Activated CD8-positive, alpha-beta memory T cell treated with anti-CD3 and anti-CD28 coated beads, Interleukin-2, amount 50 U/mL, for 1 hour (primary cell): ENCODE measurements at regions not wholly inside any gene's neighbourhood (a gene's known extent, or its start where the extent isn't known, plus 50 kb on each side); places are given as distances from the start of the nearest gene placed in this dataset.
"Not testable (repeated sequence)": the region's sequence is repeated elsewhere in the genome, so short reads cannot be mapped to it uniquely, and the experiment has no call there.

Experiments
- DNase-seq: peaks from one replicate; pipeline ENCODE4 v3.0.0-alpha.2; 2020; ENCODE audit errors: extremely low read depth

DNA sequence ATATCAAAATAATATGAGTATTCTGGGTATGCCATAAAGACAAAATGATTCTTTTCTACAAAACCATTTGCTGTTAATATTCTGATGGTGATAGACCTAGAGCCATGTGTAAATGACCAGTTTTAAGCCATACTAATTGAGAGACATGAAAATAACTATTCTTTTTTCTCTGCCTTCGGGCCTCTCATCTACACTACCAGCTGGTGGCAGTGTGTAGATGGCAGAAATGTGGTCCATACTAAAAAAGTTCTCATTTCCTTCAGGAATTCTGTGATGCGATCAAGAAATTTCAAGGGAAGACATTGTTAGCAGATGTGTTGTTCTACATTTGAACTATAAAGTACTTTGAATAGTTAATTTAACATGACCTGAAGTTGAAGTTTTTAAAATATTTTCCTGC lies 485.2 kb downstream of the TRIB2 start:
- DNase-seq = no peak

DNA sequence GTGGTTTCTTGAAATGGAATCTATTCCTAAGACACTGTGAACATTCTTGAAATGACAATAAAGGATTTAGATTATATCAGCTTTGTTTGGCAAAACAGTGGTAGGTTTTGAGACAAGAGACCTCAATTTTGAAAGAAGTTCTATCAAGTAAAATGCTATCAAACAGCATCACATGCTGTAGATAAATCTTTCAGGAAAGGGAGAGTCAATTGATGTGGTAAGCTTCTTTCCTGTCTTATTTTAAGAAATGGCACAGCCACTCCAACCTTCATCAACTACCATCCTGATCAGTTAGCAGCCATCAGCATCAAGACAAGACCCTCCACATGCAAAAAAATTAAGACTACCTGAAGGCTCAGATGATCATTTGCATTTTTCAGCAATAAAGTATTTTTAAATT lies 495.4 kb downstream of the TRIB2 start:
- no peak for DNase-seq

DNA sequence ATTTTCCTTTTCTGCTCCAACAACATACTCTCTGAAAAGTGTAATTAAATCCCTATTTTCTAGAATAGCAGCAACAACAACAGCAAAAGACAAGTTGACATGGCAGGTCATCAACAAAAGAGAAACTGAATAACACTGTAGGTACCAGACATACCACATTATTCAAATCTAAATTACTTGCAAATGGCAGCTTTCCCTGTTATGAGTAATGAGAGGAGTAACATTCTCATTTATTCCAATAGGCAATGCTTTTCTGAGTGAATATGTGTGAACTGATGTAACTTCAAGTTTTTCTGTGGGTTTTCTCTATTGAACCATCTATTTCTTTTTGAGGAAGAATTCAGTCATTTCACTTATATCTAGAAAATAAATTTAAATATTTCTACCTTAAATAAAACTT lies 501.5 kb downstream of the TRIB2 start:
- no peak for DNase-seq

DNA sequence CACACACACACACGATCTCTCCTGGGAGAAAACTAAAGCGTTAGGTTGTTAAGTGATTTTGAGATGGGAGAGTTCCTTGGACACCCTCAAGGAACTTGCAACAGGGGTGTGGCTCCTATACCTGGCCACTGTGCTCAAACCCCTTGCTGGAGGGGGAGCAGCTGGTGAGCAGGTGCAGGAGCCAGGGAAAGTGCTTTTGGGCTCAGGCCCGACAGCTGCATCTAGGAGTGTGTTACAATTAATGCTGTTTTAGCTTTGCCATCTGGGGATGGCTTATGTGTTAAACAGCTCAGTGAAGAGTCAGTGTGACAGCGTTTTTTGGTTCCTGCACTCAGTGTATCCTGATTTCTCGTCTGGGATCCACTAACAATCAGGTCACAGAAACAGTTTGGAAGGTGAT lies 510.8 kb downstream of the TRIB2 start:
- no peak for DNase-seq

DNA sequence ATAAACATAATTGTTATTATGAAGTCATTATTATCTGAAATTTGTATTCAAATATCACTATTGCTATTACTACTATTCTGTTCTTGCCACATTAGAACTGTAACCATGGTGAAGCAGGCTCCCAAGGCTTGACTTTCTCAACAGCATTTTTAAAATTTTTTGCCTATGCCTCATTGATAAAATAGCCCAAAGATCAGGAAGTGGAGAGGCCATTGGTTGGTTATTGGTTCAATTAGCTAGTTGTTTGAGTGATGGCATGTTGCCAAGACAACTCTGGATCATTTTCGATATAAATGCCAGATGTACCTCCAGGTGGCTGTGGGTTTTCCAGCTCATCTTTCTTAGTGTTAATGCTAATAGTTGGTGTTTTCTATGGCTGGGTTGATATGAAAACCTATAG lies 513.5 kb downstream of the TRIB2 start:
- DNase-seq = no peak

DNA sequence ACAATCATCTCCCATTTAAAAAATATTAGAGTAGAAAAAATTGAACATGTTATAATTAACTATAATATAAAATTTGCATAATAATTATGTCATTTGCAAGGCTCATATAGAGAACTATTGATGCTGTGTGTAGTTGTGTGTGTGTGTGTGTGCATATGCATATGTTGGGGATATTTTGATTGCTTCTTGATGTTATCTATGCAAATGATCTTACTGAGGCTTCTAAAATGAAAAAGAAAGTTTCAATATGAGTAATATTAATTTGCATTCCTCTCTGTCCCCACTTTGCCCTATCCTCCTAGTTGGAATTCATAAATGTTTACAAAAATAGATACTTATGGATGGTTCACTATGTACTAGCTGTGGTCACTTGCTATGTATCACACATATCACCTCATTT lies 523.3 kb downstream of the TRIB2 start:
- DNase-seq = no peak

DNA sequence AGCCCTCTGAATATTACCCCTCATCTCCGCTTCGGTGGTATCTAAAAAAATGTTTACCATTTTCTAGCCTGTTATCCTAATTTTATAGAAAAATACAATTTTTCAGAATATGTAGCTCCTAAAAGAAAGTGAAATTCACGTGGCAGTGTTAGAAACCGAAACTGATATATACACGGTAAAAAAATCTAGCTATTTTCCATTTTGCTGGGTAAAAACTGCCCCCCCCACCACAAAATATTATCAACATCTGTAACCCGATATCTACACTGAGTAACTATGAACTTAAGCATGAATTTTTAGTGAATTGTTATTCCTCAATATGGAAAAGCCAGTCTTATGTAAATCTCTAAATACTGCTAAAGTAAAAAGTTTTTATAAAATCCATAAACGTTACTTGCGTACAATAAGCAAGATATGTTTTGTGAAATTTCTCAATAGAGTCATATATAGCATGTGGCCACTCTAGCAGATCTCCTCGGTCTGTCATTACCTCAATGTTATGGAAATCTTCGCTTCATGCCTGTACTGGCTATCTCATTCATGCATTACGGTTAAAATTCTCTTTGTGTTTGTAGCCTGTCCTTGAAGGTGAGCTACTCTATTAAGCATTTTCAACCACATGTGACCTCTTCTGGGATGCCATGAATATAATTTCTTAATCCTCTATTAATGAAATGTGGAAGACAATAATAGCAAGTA lies 524.2 kb downstream of the TRIB2 start:
- no peak for DNase-seq

DNA sequence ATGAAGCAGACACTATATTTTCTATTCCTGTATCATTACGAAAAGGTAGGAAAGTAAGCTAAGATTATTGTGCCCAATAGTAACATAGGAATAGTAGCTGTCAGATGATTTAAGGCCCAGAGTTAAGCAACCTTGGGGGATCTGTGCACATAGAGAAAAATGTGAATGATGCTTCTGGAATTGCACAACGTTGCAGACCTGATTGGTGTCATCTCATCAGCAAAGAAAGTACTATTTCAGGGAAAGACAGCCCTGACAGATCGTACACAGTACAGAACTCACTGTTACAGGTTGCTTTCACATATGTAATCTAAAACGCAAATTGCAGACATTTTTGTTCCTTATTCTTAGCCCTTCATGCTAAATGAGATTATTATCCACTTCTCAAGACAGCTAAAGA lies 535.9 kb downstream of the TRIB2 start:
- no peak for DNase-seq

DNA sequence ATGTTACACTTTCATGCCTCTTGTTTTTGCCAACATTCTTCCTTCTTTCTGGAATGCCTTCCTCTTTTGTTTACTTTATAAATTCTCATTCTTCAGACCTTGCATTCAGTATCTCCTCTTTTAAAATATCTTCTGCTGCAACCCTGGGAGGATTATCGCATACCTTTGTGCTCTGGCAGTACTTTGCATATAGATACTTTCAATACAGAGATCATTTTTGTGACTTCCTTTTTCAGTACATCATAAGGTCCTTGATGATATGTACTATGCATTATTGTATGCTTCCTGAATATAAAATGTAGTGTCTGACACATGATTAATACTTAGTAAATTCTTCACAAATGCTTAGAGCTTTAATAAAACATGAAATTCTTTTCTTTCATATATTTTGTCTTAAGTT lies 538.7 kb downstream of the TRIB2 start:
- no peak for DNase-seq

DNA sequence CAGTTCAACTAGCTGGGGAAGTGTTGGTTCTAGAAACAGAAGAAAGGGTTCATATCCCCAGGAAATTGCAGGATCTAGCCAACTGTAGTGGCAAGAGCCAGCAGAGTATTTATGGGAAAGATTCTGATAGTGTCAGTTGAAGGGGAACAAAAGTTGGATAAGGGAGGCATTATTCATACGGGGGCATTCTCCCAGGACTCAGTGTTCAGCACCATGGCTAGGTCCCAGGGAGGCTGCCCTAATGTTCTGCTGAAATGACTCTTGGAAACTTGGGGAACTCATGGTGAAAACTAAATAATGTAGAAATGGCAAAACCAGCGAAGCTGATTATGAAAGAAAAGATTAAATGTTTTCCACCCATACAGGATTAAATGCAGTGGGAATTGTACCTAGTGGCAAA lies 543.7 kb downstream of the TRIB2 start:
- no peak for DNase-seq

DNA sequence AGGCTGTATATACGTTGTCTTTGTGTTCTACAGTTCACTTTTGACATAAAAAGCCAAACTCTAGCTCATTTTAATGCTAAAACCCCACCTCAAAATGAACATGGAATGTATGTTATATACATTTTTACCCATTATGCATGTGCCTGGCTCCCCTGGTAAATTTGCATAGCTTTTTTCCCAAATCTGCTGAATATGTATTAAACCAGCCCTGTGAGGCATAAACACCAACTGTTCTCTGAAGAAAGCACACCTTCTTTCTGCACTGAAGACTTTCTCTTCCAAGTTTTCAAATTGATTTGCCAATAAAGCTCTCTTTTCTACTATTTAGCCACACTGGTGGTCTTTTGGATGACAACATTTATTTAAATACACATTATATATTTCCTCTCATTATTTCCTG lies 549.4 kb downstream of the TRIB2 start:
- no peak for DNase-seq

DNA sequence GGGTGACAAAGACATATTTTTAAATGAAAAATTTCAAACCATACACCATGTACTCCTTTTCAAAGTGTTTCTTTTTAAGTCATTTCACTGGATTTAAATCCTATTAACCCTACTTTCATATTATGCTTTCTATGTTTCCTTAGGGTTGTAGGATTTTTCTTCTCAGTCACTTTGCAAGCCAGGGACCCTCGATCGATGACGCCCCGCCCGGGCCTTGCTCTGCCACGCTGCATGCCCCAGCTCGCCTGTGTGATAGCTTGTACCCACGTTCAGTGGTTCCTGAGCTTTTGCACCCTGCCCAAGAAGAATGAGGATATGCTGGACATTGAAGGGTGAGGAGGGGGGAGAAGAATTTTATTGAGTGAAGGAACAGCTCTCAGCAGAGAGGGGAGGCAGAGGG lies 568.0 kb downstream of the TRIB2 start:
- DNase-seq = no peak

DNA sequence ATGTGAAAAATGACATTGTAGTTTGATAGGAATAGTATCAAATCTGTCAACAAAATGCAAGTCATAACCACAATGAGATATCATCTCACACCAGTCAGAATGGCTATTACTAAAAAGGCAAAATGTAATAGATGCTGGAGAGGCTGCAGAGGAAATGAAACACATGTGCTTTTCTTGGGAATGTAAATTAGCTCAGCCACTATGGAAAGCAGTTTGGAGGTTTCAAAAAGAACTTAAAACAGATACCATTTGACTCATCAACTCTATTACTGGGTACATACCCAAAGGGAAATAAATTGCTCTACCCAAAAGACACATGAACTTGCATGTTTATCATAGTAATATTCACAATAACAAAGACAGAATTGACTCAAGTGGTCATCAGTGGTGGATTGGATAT lies 572.6 kb downstream of the TRIB2 start:
- DNase-seq = no peak

DNA sequence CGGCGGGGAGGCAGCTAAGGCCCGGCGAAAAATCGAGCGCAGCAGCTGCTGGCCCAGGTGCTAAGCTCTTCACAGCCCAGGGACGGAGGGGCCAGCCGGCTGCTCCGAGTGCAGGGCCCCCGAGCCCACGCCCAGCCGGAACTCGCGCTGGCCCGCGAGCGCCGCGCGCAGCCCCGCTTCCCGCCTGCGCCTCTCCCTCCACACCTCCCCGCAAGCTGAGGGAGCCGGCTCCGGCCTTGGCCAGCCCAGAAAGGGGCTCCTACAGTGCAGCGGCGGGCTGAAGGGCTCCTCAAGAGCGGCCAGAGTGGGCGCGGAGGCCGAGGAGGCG lies 591.7 kb downstream of the TRIB2 start:
- not testable (repeated sequence) for DNase-seq

DNA sequence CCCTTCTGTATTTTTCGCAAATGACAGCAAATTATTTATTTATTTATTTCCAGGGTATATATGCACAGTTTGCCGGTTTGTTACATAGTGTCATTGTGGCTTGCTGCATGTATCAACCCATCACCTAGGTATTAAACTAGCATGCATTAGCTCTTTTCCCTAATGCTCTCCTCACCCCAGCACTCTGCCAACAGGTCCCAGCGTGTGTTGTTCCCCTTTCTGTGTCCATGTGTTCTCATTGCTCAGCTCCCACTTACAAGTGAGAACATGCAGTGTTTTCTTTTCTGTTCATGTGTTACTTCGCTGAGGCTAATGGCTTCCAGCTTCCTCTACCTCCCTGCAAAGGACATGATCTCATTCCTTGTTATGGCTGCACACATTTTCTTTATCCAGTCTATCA lies 592.3 kb downstream of the TRIB2 start:
- no peak for DNase-seq

DNA sequence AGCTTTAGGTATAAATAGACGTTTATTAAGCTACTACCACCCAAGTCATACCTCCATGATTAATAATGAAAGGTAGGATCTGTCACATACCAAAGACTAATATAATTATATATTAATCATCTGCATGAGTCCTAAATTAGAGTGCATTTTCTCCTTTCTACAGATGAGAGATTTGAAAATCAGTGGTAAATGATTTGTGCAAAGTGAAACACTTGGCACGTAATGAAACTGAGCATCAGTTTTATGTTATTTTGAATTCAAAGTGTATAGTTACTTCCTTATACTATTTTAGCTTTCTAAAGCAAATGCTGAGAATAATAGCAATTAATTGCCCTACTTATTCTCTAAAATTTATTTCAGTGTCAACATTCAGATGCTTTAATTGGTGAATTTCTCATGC lies 615.3 kb downstream of the TRIB2 start:
- DNase-seq = no peak

DNA sequence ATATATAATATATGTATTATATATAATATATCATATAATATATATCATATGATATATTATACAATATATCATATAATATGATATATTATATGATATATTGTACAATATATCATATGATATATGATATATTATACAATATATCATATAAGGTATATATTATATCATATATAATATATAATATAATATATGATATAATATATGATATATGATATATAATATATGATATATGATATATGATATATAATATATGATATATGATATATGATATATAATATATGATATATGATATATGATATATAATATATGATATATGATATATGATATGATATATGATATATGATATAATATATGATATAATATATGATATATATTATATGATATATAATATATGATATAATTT lies 617.3 kb downstream of the TRIB2 start:
- DNase-seq = not testable (repeated sequence)

DNA sequence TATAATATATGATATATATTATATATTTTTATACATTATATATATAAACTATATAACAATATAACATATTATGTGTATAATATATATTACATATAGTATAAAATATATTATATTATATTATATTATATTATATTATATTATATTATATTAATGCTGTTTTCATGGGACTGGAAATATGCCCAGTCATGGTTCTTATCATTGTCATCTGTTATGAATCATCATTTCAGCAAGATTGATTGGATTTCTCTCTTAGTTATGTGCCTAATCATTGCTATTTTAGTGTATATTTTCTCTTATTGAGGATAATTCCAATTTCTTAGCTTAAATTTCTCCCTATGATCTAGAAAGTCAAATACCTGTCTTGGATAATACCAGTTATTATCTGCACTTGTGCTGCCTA lies 617.8 kb downstream of the TRIB2 start:
- no peak for DNase-seq

DNA sequence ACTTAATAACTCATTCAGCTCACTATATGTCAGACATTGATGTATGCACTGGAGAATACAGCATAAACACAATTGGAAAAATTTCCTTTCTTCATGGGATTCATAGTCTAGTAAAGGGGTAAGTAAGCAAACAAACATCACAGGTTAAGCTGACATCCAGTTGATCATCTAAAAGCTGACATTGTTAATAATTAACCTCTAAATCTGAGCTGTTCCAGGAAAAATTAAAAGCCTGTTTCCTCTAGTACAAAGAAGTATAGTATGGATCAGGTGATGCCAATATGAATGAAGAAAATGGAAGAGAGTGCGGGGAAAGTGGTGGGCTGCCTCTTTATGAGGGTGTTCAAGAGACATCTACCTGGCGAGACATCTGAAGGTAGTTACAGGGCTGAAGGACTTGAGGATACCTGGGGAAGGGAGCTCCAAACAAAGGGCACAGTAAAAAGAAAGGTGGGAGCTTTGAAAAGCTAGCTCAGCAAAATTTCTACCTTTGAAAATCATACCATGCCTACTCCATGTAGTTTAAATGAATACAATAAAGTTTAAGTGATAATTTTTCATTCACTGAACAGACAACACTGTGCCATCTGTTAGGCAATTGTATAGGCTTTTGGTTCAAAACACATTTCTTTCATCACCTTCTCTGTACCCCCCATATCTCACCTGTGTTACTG lies 619.3 kb downstream of the TRIB2 start:
- no peak for DNase-seq

DNA sequence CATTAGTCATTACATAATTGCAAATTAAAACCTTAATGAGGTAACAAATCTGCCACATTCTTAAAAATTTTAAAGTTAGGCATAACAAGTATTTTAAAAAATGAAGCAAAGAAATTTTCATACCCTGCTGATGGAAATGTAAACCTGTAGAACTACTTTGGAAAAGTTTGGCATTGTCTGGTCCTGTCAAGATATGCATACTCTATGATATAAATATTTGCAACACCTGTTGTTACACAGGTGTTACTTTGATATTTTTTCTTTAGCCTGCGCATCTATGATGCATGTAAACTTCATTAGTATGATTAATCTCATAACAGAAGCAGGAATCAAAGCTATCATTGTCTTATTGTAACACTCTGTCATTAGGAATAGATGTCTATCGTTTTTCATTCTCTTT lies 634.3 kb downstream of the TRIB2 start:
- no peak for DNase-seq

DNA sequence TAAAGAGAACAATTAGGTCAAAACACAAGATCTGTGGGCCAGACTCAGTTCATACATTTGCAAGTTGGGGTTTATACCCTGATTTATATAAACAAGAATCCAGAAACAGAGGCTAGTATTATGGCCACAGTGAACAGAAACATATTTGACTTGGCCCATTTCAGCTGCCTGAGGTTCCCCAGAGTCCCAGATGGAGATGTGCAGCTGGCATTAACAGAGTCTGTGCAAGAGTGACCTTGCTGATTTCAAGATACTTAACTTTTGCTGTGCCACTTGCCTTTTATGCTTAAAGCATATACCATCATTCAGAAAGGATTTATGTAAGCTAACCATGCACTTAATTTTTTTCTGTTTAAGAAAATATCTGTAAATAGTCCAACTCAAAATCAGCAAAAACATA lies 636.3 kb downstream of the TRIB2 start:
- DNase-seq = no peak

DNA sequence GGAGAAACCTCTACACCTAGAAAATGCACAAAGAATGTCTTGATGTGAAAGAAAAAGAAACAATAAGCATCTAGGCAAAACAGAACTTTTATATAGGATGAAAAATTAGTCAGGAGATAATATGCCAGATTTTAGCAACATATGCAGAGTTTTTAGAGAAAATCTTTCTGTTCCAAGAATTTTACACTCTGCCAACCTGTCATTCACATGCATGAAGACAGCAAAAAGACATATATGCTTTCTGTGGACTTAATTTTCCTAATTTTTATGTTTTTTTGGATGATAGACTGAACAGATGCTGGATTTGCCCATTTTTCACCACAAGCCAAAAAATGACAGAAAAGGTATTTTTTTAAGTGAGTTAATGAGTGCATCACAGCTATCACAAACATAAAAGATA lies 637.3 kb downstream of the TRIB2 start:
- DNase-seq = no peak

DNA sequence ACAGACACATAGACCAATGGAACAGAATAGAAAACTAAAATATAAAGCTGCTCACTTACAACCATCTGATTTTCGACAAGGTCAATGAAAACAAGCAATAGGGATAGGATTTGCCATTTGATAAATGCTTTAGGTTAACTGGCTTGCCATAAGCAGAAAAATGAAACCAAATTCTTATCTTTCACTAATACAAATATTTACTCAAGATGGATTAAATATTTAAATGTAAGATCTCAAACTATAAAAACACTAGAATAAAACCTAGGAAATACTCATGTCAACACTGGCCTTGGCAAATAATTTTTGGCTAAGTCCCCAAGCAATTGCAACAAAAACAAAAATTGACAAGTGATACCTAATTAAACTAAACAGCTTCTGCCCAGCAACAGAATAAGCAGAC lies 665.2 kb downstream of the TRIB2 start:
- DNase-seq = not testable (repeated sequence)

DNA sequence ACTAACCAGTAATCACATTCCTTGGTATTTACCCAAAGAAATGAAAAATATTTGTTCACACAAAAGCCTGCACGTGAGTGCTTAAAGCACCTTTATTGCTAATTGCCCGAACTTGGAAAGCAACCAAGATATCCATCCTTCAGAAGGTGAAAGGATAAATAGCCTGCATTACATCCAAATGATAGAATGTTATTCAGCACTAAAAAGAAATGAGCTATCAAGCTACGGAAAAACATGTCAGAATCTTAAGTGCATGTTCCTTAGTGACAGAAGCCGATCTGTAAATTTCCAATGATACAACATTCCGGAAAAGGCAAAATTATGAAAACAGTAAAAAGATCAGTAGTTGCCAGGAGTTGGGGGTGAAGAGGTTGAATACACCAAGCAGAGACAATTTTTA lies 672.4 kb downstream of the TRIB2 start:
- DNase-seq = not testable (repeated sequence)
